DOHH2 (cell line): ENCODE measurements at regions not wholly inside any gene's neighbourhood (a gene's known extent, or its start where the extent isn't known, plus 50 kb on each side); places are given as distances from the start of the nearest gene placed in this dataset.

ENCODE experiments used
- CTCF ChIP-seq: fragments of 200-600 bp; sonication (generic); IDR thresholded peaks from one replicate; pipeline ENCODE4 v1.5.1; 2014; ENCODE audit warnings: antibody characterized with exemption, mild to moderate bottlenecking, low read depth, low read length; ENCODE audit not compliant: poor library complexity, severe bottlenecking
- EZH2phosphoT487 ChIP-seq: fragments of 200-600 bp; sonication (generic); IDR thresholded peaks from 2 replicates; pipeline ENCODE4 v1.6.1; 2017; ENCODE audit warnings: borderline replicate concordance, mild to moderate bottlenecking, antibody characterized with exemption, low read length, moderate library complexity, mixed read lengths

- TF ChIP-seq CTCF (no peak), EZH2phosphoT487 (no peak)
These were observed 85.5 kb upstream of the BARHL2 start for GRCh38 chr1:90802622-90803021.
